Astrocyte of the cerebellum (primary cell): ENCODE measurements at regions not wholly inside any gene's neighbourhood (a gene's known extent, or its start where the extent isn't known, plus 50 kb on each side); places are given as distances from the start of the nearest gene placed in this dataset.
"Not testable (repeated sequence)": the region's sequence is repeated elsewhere in the genome, so short reads cannot be mapped to it uniquely, and the experiment has no call there.

Experiments
- DNase-seq: peaks from one replicate; pipeline ENCODE4 v3.0.0-alpha.2; 2011; ENCODE audit warnings: low read depth
- H3K4me3 ChIP-seq: 2 replicates; pipeline ENCODE4 v1.5.1; 2011; ENCODE audit warnings: mild to moderate bottlenecking, low read depth, low read length, moderate library complexity
- CTCF ChIP-seq: IDR thresholded peaks from 2 replicates; pipeline ENCODE4 v1.5.1; 2012; ENCODE audit warnings: low read length, low read depth, moderate library complexity, mild to moderate bottlenecking; ENCODE audit errors: missing control alignments
- in situ Hi-C: cut with HindIII; loops from 2 replicates; pipeline ENCODE4 v1.10.0; 2017; ENCODE audit warnings: low sequenced_read_pairs

DNA sequence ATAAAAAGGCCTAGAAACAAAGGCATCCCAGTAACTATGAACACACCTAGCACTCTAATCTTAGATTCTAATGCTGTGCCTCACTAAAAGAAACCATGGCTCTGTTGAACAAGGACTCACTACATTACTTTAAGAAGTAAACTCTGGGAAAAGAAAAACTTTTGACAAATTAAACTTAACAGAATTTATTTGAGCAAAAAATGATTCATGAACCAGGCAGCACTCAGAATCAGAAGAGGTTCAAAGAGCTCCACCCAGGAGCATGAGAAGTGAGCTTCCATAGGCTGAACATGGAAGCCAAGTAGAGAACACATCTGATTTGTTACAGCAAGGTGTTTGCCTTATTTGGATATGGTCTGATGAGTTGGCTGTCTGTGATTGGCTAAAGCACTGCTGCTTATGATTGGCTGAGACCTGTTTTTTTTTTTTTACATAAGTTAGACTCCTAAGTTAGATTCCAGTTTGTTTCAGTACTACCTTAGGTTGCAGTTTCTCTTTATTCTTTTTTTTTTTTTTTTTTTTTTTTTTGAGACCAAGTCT lies 343.6 kb upstream of the SASH1 start:
- in situ Hi-C loops: no loop called here
- DNase-seq: no peak

DNA sequence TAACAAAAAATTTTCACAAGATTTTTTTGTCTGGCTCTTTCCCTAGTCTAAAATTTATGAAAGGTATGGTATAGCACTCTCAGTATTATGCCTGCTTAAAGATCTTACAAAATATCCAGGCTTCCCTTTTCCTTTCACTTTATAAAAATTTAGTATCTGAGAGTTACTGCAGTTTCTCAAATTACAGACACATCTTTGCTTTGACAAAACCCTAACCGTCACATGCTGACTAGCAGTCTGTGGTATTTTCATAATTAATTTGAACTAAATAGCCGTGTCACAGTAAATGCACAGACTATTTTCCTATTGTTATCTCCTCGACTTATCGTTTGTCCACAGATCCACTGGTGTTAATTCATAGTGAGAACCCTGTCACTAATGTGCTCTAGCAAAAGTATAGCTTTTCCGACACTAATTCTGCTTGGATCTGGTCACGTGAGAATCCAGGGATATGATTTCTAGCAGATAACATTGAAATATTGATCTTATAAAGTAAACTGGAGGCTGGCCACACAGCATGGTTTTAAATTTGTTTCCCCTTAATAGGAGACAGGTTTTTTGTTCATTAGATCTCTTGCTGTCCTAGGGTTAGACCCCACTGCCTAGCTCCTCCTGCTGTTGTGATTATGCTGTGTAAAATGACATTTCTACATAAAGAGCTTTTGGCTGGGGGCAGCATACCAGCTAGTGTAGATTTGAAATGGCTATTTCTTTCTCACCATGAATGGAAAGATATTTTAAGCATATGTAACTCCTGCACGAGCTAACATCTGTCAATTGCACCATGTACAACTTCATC lies 340.6 kb upstream of the SASH1 start:
- in situ Hi-C loops: no loop called here
- no peak for DNase-seq
- no peak overlapping the region for H3K4me3 ChIP-seq
- TF ChIP-seq CTCF: no peak

More for the DNA sequence above, 343.6 kb upstream of the SASH1 start:
- H3K4me3 ChIP-seq: no peak overlapping the region
- TF ChIP-seq CTCF: no peak

- TF ChIP-seq CTCF: no peak
- DNase-seq: no peak
- in situ Hi-C loops: no loop called here
- H3K4me3 ChIP-seq: no peak overlapping the region
Measured at GRCh38 chr6:148004651-148005050, 338.0 kb upstream of the SASH1 start.

DNA sequence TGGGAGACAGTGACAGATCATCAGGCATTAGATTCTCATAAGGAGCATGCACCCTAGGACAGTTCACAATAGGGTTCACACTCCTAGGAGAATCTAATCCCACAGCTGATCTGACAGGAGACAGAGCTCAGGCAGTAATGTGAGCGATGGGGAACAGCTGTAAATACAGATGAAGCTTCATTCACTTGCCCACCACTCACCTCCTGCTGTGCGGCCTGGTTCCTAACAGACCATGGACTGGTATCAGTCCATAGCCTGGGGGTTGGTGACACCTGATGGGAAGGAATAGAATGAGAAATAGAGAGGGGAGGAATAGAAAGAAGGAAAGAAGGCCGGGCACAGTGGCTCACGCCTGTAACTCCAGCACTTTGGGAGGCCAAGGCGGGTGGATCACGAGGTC lies 336.8 kb upstream of the SASH1 start:
- TF ChIP-seq CTCF: no peak
- no peak overlapping the region for H3K4me3 ChIP-seq
- no peak for DNase-seq
- in situ Hi-C loops: no loop called here

DNA sequence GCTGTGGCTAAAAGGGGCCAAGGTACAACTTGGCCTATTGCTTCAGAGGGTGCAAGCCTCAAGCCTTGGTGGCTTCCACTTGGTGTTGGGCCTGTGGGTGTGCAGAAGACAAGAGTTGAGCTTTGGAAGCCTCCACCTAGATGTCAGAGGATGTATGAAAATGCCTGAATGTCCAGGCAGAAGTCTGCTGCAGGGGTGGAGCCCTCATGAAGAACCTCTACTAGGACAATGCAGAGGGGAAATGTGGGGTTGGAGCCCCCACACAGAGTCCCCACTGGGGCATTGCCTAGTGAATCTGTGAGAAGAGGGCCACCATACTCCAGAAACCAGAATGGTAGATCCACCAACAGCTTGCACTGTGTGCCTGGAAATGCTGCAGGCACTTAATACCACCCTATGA lies 332.1 kb upstream of the SASH1 start:
- in situ Hi-C loops, H3K4me3 ChIP-seq: not testable (repeated sequence)

GRCh38 chr6:148016013-148016412 lies 326.6 kb upstream of the SASH1 start:
- DNase-seq: no peak
- in situ Hi-C loops: no loop called here
- no peak overlapping the region for H3K4me3 ChIP-seq
- TF ChIP-seq CTCF: no peak

More for the DNA sequence above, 332.1 kb upstream of the SASH1 start:
- not testable (repeated sequence) for DNase-seq

DNA sequence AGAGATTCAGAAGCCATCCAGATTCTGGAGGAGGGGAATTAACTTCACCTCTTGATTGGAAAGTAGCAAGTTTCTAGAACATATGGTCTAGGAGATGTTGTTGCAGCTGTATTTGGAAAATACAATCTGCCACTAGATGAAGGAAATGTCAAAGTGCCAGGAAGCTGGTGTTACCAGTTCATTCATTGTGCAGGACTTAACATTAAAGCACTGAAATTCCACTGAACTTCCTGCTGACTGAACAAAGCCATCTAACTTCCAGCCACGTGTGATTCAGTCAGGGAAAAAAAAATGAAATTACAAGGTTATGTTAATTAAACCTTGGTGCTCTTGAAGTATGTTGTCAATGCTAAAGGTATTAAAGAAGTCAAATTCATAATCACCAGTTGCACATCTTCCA lies 321.5 kb upstream of the SASH1 start:
- no peak overlapping the region for H3K4me3 ChIP-seq
- DNase-seq: no peak
- in situ Hi-C loops: no loop called here
- no peak for TF ChIP-seq CTCF
